Glutamatergic neuron (in vitro differentiated cells): ENCODE measurements at regions not wholly inside any gene's neighbourhood (a gene's known extent, or its start where the extent isn't known, plus 50 kb on each side); places are given as distances from the start of the nearest gene placed in this dataset.

ENCODE experiments used
- DNase-seq: peaks from one replicate; pipeline ENCODE4 v3.0.0; 2022
- H3K27ac Mint-ChIP-seq: one replicate; pipeline ENCODE4 v1.8.0; 2020; ENCODE audit warnings: mild to moderate bottlenecking, mixed read lengths, inconsistent platforms; ENCODE audit not compliant: unreplicated experiment
- H3K27me3 Mint-ChIP-seq: one replicate; pipeline ENCODE4 v1.8.0; 2020; ENCODE audit warnings: mild to moderate bottlenecking, moderate library complexity, mixed read lengths, inconsistent platforms; ENCODE audit not compliant: unreplicated experiment
- H3K36me3 Mint-ChIP-seq: one replicate; pipeline ENCODE4 v1.8.0; 2020; ENCODE audit warnings: mild to moderate bottlenecking, mixed read lengths, inconsistent platforms; ENCODE audit not compliant: unreplicated experiment
- H3K4me1 Mint-ChIP-seq: one replicate; pipeline ENCODE4 v1.8.0; 2020; ENCODE audit warnings: mild to moderate bottlenecking, low read depth, mixed read lengths, inconsistent platforms; ENCODE audit not compliant: unreplicated experiment
- H3K4me3 Mint-ChIP-seq: one replicate; pipeline ENCODE4 v1.8.0; 2020; ENCODE audit warnings: mild to moderate bottlenecking, mixed read lengths, inconsistent platforms; ENCODE audit not compliant: unreplicated experiment
- H3K9me3 Mint-ChIP-seq: one replicate; pipeline ENCODE4 v1.8.0; 2020; ENCODE audit warnings: mild to moderate bottlenecking, moderate library complexity, mixed read lengths, inconsistent platforms; ENCODE audit not compliant: unreplicated experiment
- CTCF ChIP-seq: fragments of 200-600 bp; sonication (generic); IDR thresholded peaks from one replicate; pipeline ENCODE4 v1.5.0; 2021; ENCODE audit not compliant: partially characterized antibody, unreplicated experiment

DNA sequence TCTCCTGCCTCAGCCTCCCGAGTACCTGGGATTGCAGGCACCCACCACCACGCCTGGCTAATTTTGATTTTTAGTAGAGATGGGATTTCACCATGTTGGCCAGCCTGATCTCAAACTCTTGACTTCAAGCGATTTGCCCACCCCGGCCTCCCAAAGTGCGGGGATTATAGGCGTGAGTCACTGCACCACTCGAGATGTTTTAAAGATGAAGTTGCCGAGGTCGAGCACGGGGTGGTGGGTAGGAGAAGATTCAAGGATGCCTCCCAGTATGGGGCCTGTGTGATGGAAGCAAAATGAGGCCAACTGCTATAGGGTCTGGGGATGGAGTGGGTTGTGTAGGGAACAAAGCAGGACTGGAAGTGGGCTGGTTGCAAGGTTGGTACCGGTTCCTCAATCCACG is 245.2 kb downstream of the MN1 start:
- H3K27me3 Mint-ChIP-seq, result peaks cover 7% of the 10 kb centered on the region

GRCh38 chr22:27557286-27558008 is 244.1 kb downstream of the MN1 start:
- Mint-ChIP-seq H3K4me1 (peaks cover 6% of the 10 kb centered on the region), H3K27me3 (peaks cover 7% of the 10 kb centered on the region), H3K27ac (no peak overlapping the region), H3K9me3 (peaks cover 6% of the 10 kb centered on the region), H3K4me3 (no peak overlapping the region), H3K36me3 (peaks cover 6% of the 10 kb centered on the region)
- no peak for TF ChIP-seq CTCF
- no peak for DNase-seq

More for the DNA sequence above, 245.2 kb downstream of the MN1 start:
- Mint-ChIP-seq H3K4me3 (no peak overlapping the region), H3K9me3 (peaks cover 8% of the 10 kb centered on the region), H3K4me1 (peaks cover 6% of the 10 kb centered on the region), H3K36me3 (peaks cover 14% of the 10 kb centered on the region), H3K27ac (no peak overlapping the region)
- TF ChIP-seq CTCF, result no peak
- no peak for DNase-seq

DNA sequence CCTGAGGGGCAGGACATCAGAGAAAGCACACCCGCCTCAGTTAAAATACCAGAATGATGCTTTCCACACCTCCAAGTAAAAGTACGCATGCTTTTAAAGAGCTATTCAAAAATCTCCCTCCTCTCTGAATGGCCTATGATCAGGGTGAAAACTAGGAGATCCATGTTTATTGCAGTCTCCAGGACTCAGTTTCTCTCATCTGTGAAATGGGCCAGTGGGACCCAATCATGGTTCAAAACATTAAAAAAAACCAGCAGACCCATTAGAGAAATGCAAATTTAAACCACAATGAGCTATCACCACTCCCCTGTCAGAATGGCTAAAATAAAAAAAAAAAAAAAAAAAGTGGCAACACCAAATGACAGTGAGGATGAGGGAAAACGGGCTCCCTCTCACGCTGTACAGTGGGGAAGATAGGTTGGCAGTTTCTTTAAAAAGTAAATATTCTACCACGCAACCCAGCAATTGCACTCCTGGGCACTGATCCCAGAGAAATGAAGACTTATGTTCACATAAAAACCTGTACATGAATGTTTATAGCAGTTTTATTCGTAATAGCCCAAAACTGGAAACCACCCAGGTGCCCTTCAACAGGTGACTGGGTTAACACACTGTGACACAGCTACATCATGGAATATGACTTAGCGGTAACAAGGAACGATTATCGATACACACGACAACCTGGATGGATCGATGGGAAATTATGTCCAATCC is 242.7 kb downstream of the MN1 start:
- Mint-ChIP-seq H3K36me3 (peaks cover 6% of the 10 kb centered on the region), H3K9me3 (peaks cover 4% of the 10 kb centered on the region), H3K27ac (no peak overlapping the region), H3K4me3 (no peak overlapping the region), H3K4me1 (peaks cover 6% of the 10 kb centered on the region), H3K27me3 (peaks cover 9% of the 10 kb centered on the region)
- no peak for DNase-seq
- TF ChIP-seq CTCF, result no peak

DNA sequence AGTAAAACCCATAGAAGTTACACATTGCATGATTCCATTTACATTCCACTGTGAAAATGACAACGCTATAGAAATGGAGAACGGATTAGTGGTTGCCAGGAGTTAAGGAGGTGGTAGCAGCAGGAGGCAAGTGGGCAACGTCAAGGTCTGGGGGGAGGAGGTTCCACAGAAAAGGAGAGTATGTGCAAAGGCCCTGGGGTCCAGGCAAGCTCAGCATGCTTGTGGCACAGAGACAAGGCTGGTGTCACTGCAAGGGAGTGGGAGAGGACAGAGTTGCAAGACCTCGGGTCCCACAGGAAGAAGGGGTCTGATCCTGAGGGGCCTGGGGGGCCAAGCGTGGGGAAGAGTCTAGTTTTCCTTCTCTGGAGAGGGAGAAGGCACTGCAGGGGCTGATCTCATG is 240.8 kb downstream of the MN1 start:
- Mint-ChIP-seq H3K36me3 (peaks cover 9% of the 10 kb centered on the region), H3K27ac (no peak overlapping the region), H3K4me3 (no peak overlapping the region), H3K9me3 (peaks cover 4% of the 10 kb centered on the region), H3K4me1 (peaks cover 2% of the 10 kb centered on the region), H3K27me3 (peaks cover 9% of the 10 kb centered on the region)
- no peak for TF ChIP-seq CTCF
- no peak for DNase-seq
